HEK293 (cell line): ENCODE measurements at regions not wholly inside any gene's neighbourhood (a gene's known extent, or its start where the extent isn't known, plus 50 kb on each side); places are given as distances from the start of the nearest gene placed in this dataset.

Experiments
- CTCF ChIP-seq: fragments of 450-650 bp; formaldehyde crosslinking; IDR thresholded peaks from 2 replicates; pipeline ENCODE4 v1.5.1; 2016; ENCODE audit warnings: missing biosample characterization, missing genetic modification characterization
- TCF7L2 ChIP-seq: IDR thresholded peaks from 2 replicates; pipeline ENCODE4 v1.6.1; 2011; ENCODE audit warnings: low read depth, mild to moderate bottlenecking, inconsistent platforms, low read length, moderate library complexity, borderline replicate concordance
- ZNF302 ChIP-seq: fragments of 450-650 bp; formaldehyde crosslinking; IDR thresholded peaks from 2 replicates; pipeline ENCODE4 v1.5.1; 2016; ENCODE audit warnings: missing biosample characterization, missing genetic modification characterization, low read depth
- TF ChIP-seq, protein P1 (sequence below): fragments of 450-650 bp; IDR thresholded peaks from 2 replicates; pipeline ENCODE4 v1.5.1; 2018; ENCODE audit warnings: missing biosample characterization, mild to moderate bottlenecking, missing genetic modification characterization

- TF ChIP-seq CTCF (tag by site-specific recombination): no peak
- TF ChIP-seq, protein P1, sequence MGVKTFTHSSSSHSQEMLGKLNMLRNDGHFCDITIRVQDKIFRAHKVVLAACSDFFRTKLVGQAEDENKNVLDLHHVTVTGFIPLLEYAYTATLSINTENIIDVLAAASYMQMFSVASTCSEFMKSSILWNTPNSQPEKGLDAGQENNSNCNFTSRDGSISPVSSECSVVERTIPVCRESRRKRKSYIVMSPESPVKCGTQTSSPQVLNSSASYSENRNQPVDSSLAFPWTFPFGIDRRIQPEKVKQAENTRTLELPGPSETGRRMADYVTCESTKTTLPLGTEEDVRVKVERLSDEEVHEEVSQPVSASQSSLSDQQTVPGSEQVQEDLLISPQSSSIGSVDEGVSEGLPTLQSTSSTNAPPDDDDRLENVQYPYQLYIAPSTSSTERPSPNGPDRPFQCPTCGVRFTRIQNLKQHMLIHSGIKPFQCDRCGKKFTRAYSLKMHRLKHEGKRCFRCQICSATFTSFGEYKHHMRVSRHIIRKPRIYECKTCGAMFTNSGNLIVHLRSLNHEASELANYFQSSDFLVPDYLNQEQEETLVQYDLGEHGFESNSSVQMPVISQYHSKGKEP (tag by site-specific recombination): no peak
- TF ChIP-seq ZNF302 (tag by site-specific recombination): no peak
- no peak for TF ChIP-seq TCF7L2
Measured at GRCh38 chr14:101301011-101301410, 260.3 kb upstream of the DIO3 start.
